PFSK-1 (cell line): ENCODE measurements at regions not wholly inside any gene's neighbourhood (a gene's known extent, or its start where the extent isn't known, plus 50 kb on each side); places are given as distances from the start of the nearest gene placed in this dataset.

ENCODE experiments used
- FOXP2 ChIP-seq: optimal IDR thresholded peaks from 2 replicates; pipeline ENCODE3; 2011; ENCODE audit warnings: borderline replicate concordance, control low read depth, inconsistent platforms; ENCODE audit not compliant: insufficient read depth; ENCODE audit errors: extremely low read length, extremely low read depth
- POLR2AphosphoS5 ChIP-seq: IDR thresholded peaks from 2 replicates; pipeline ENCODE4 v1.6.1; 2012; ENCODE audit warnings: low read depth, mild to moderate bottlenecking, control low read depth, low read length, moderate library complexity
- REST ChIP-seq, 2 experiments: IDR thresholded peaks; 2 replicates each; pipeline versions ENCODE4 v1.6.1 to v1.8.0; 2011 to 2012; ENCODE audit warnings: low read depth in 2 of 2, low read length in 2 of 2, control low read depth in 1 of 2, inconsistent platforms in 1 of 2, mild to moderate bottlenecking in 1 of 2, moderate library complexity in 1 of 2; ENCODE audit not compliant: insufficient read depth in 1 of 2
- SIN3A ChIP-seq: IDR thresholded peaks from 2 replicates; pipeline ENCODE4 v1.6.1; 2012; ENCODE audit warnings: mild to moderate bottlenecking, low read length, moderate library complexity, borderline replicate concordance; ENCODE audit not compliant: insufficient read depth
- TAF1 ChIP-seq: IDR thresholded peaks from 2 replicates; pipeline ENCODE4 v1.6.1; 2012; ENCODE audit warnings: low read length, control low read depth, borderline replicate concordance; ENCODE audit not compliant: insufficient read depth

GRCh38 chr5:166671811-166672210 is 1619.6 kb upstream of the WWC1 start:
- TF ChIP-seq SIN3A (no peak), FOXP2 (no peak), POLR2AphosphoS5 (no peak), TAF1 (no peak), REST (IDR thresholded peaks at IDR 0.05; ENCODE audit: insufficient read depth in 1 of 2, low read depth in 2 of 2, low read length in 2 of 2) (no peak)

- TF ChIP-seq SIN3A (no peak), POLR2AphosphoS5 (no peak), TAF1 (no peak), REST (IDR thresholded peaks at IDR 0.05; ENCODE audit: insufficient read depth in 1 of 2, low read depth in 2 of 2, low read length in 2 of 2) (no peak), FOXP2 (no peak)
Observed at GRCh38 chr5:166672431-166672830, 1619.0 kb upstream of the WWC1 start.

- TF ChIP-seq POLR2AphosphoS5, result no peak
- no peak for TF ChIP-seq SIN3A
- no peak for TF ChIP-seq FOXP2
- TF ChIP-seq REST (IDR thresholded peaks at IDR 0.05; ENCODE audit: insufficient read depth in 1 of 2, low read depth in 2 of 2, low read length in 2 of 2), result no peak
- TF ChIP-seq TAF1, result no peak
Observed at GRCh38 chr5:166677891-166678290, 1613.6 kb upstream of the WWC1 start.

- TF ChIP-seq REST (IDR thresholded peaks at IDR 0.05; ENCODE audit: insufficient read depth in 1 of 2, low read depth in 2 of 2, low read length in 2 of 2) (no peak), TAF1 (no peak)
Observed at GRCh38 chr5:166679331-166679730, 1612.1 kb upstream of the WWC1 start.

GRCh38 chr5:166695326-166695725 is 1596.1 kb upstream of the WWC1 start:
- no peak for TF ChIP-seq REST (IDR thresholded peaks at IDR 0.05; ENCODE audit: insufficient read depth in 1 of 2, low read depth in 2 of 2, low read length in 2 of 2)
- TF ChIP-seq POLR2AphosphoS5, result no peak
- no peak for TF ChIP-seq FOXP2
- TF ChIP-seq TAF1, result no peak
- no peak for TF ChIP-seq SIN3A
